Pancreas (tissue), 10 donors: ENCODE measurements at regions not wholly inside any gene's neighbourhood (a gene's known extent, or its start where the extent isn't known, plus 50 kb on each side); places are given as distances from the start of the nearest gene placed in this dataset.

Experiments
- ATAC-seq, 4 donors: fragments of 200-7000 bp; cut with Tn5 transposase; one replicate each; pipeline versions ENCODE4 v1.8.0 to v1.9.1; 2020; ENCODE audit warnings: mild to moderate bottlenecking in 4 of 4, moderate library complexity in 4 of 4
- DNase-seq, 6 donors: peaks; one replicate each; pipeline ENCODE4 v3.0.0-alpha.2; 2020
- FAIRE-seq: peaks from 2 replicates; lab custom pipeline; 2012; peaks lifted over from hg19 to GRCh38; lab: Jason Lieb, UNC
- H3K27ac ChIP-seq, 4 donors: fragments of 200-600 bp; sonication (generic); 1 replicate in 3 of 4; 2 replicates in 1 of 4; pipeline versions ENCODE4 v1.5.0 to v1.8.0; 2020
- H3K27me3 ChIP-seq, 4 donors: fragments of 200-600 bp; one replicate each; pipeline ENCODE4 v1.8.0; 2021
- H3K36me3 ChIP-seq, 3 donors: fragments of 200-600 bp; sonication (generic) in 1 of 3; one replicate each; pipeline versions ENCODE4 v1.5.0 to v1.8.0; 2020 to 2021
- H3K4me1 ChIP-seq, 3 donors: fragments of 200-600 bp; one replicate each; pipeline ENCODE4 v1.8.0; 2021
- H3K4me3 ChIP-seq, 4 donors: fragments of 200-600 bp; sonication (generic) in 2 of 4; one replicate each; pipeline versions ENCODE4 v1.5.0 to v1.8.0; 2020 to 2021
- H3K9me3 ChIP-seq, 4 donors: fragments of 200-600 bp; one replicate each; pipeline ENCODE4 v1.8.0; 2021
- CTCF ChIP-seq, 4 donors: fragments of 200-600 bp; sonication (generic) in 3 of 4; IDR thresholded peaks; one replicate each; pipeline versions ENCODE4 v1.5.0 to v1.8.0; 2021; ENCODE audit warnings: antibody characterized with exemption in 4 of 4
- WGBS, 2 donors: extraction: QIAGEN DNeasy Blood & Tissue Kit; methylation state at CpG; one replicate each; pipeline ENCODE4 v1.1.7; 2013; 5-methylcytosine and 5-hydroxymethylcytosine counted together
- intact Hi-C, 3 donors: fragments of 100-400 bp; cut with DNase I; formaldehyde crosslinking; loops; one replicate each; pipeline versions ENCODE4 v1.11.1 to v1.14.2; 2022
- donor health status: healthy with polysubstance abuse.
- donor health status: DM: no; HTN: no; CAD: no; lungs with moderate emphysema.
- donor health status: DM: no; HTN: no; CAD: no.
- donor health status: control.
- donor health status: control.
- donor health status: Bipolar disorder and iron deficiency.
- donor health status: DM: yes; HTN: yes; CAD: no.
- donor health status: DM: no; HTN: no; CAD: no.
- donor health status: DM: no; HTN: no; CAD: no.
- donor health status: DM: yes; HTN: yes; CAD: no.

- WGBS, 2 donors = 87 to 91% methylated on average over 4 of the region's 4 CpGs
- Histone ChIP-seq H3K9me3 (no peaks in the 10 kb centered on the region), H3K4me1 (no peaks in the 10 kb centered on the region), H3K4me3 (no peak overlapping the region), H3K27ac (no peak overlapping the region), H3K27me3 (no peaks in the 10 kb centered on the region), H3K36me3 (no peaks in the 10 kb centered on the region)
- DNase-seq = no peak
- intact Hi-C loops = no loop called here
- no peak for ATAC-seq
- TF ChIP-seq CTCF (IDR thresholded peaks at IDR 0.05) = no peak
- FAIRE-seq = no peak
Measured at GRCh38 chr4:89610236-89610635, 226.7 kb downstream of the SNCA start.

- Histone ChIP-seq H3K9me3 (no peaks in the 10 kb centered on the region), H3K27ac (no peak overlapping the region), H3K36me3 (no peaks in the 10 kb centered on the region), H3K27me3 (no peaks in the 10 kb centered on the region), H3K4me3 (no peak overlapping the region), H3K4me1 (no peaks in the 10 kb centered on the region)
- intact Hi-C loops = no loop called here
- TF ChIP-seq CTCF (IDR thresholded peaks at IDR 0.05) = no peak
- 58 to 62% methylated on average over 5 of the region's 5 CpGs for WGBS, 2 donors
- FAIRE-seq = no peak
- no peak for ATAC-seq
- peak in 1 of 6 donors; percentile 16 for DNase-seq
Measured at GRCh38 chr4:89609756-89610155, 227.2 kb downstream of the SNCA start.

GRCh38 chr4:89604951-89605350, 232.0 kb downstream of the SNCA start:
- no peak for DNase-seq
- H3K36me3 ChIP-seq = no peaks in the 10 kb centered on the region
- no peak for FAIRE-seq
- WGBS, 2 donors = 87 to 91% methylated on average over 6 of the region's 6 CpGs
- H3K4me3 ChIP-seq = no peak overlapping the region
- no peak for ATAC-seq
- H3K27ac ChIP-seq = no peak overlapping the region
- H3K27me3 ChIP-seq = no peaks in the 10 kb centered on the region
- no peaks in the 10 kb centered on the region for H3K9me3 ChIP-seq
- H3K4me1 ChIP-seq = no peaks in the 10 kb centered on the region
- intact Hi-C loops = no loop called here
- TF ChIP-seq CTCF (IDR thresholded peaks at IDR 0.05) = no peak

GRCh38 chr4:89599026-89599425, 237.9 kb downstream of the SNCA start:
- no peak for DNase-seq
- intact Hi-C loops = no loop called here
- H3K36me3 ChIP-seq = no peaks in the 10 kb centered on the region
- H3K27ac ChIP-seq = no peak overlapping the region
- no peak for ATAC-seq
- H3K4me1 ChIP-seq = no peaks in the 10 kb centered on the region
- no peak for FAIRE-seq
- TF ChIP-seq CTCF (IDR thresholded peaks at IDR 0.05) = no peak
- no peaks in the 10 kb centered on the region for H3K27me3 ChIP-seq
- no peak overlapping the region for H3K4me3 ChIP-seq
- H3K9me3 ChIP-seq = no peaks in the 10 kb centered on the region

GRCh38 chr4:89598602-89599001, 238.4 kb downstream of the SNCA start:
- DNase-seq (no peak), ATAC-seq (no peak), FAIRE-seq (no peak)
- 48 to 60% methylated on average over 1 of the region's 1 CpG for WGBS, 2 donors
- Histone ChIP-seq H3K4me1 (no peaks in the 10 kb centered on the region), H3K4me3 (no peak overlapping the region), H3K36me3 (no peaks in the 10 kb centered on the region), H3K9me3 (no peaks in the 10 kb centered on the region), H3K27me3 (no peaks in the 10 kb centered on the region), H3K27ac (no peak overlapping the region)
- intact Hi-C loops = no loop called here
- no peak for TF ChIP-seq CTCF (IDR thresholded peaks at IDR 0.05)
